Duodenal mucosa (tissue), 2 donors: ENCODE measurements at regions not wholly inside any gene's neighbourhood (a gene's known extent, or its start where the extent isn't known, plus 50 kb on each side); places are given as distances from the start of the nearest gene placed in this dataset.

Experiments used
- H3K27ac ChIP-seq: one replicate; pipeline ENCODE4 v1.7.0; 2013; ENCODE audit warnings: low read depth, low read length
- H3K27me3 ChIP-seq, 2 donors: one replicate each; pipeline ENCODE4 v1.7.0; 2013; ENCODE audit warnings: low read length in 2 of 2, control low read depth in 1 of 2; ENCODE audit not compliant: insufficient read depth in 2 of 2, control insufficient read depth in 1 of 2
- H3K36me3 ChIP-seq, 2 donors: one replicate each; pipeline ENCODE4 v1.7.0; 2013; ENCODE audit warnings: low read length in 2 of 2, control low read depth in 1 of 2; ENCODE audit not compliant: insufficient read depth in 2 of 2, control insufficient read depth in 1 of 2
- H3K4me1 ChIP-seq, 2 donors: one replicate each; pipeline ENCODE4 v1.7.0; 2013; ENCODE audit warnings: low read length in 2 of 2, control low read depth in 1 of 2; ENCODE audit not compliant: insufficient read depth in 2 of 2, control insufficient read depth in 1 of 2
- H3K4me3 ChIP-seq, 2 donors: one replicate each; pipeline ENCODE4 v1.7.0; 2013; ENCODE audit warnings: low read length in 2 of 2, low read depth in 1 of 2
- H3K9ac ChIP-seq, 2 donors: one replicate each; pipeline ENCODE4 v1.7.0; 2013; ENCODE audit warnings: low read length in 2 of 2, low read depth in 1 of 2
- H3K9me3 ChIP-seq, 2 donors: one replicate each; pipeline ENCODE4 v1.7.0; 2013; ENCODE audit warnings: low read length in 2 of 2, control low read depth in 1 of 2; ENCODE audit not compliant: control insufficient read depth in 1 of 2

DNA sequence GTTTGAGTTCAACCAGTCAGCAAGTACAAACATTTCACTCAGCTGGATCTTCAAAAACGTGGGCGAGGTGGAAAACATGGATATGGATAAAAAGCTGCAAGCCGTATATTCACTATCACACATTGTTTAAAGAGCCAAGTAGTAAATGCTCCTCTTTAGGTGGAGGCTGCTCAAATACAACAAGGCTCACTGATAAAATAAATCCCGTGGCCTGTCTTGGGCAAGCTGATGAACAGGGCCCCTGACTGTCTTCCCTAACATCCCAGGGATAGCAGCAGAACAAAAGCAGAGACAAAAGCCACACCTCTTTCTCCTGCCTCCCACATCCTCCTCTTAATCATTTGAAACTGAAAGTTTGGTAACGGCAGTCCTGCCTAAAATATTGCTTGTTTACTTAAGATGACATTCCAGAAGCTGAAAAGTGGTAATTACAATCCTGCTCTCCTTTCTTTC is 357.7 kb downstream of the TTLL7 start:
- H3K9me3 ChIP-seq: no peaks in the 10 kb centered on the region
- no peaks in the 10 kb centered on the region for H3K4me1 ChIP-seq
- no peak overlapping the region for H3K9ac ChIP-seq
- H3K36me3 ChIP-seq: no peaks in the 10 kb centered on the region
- no peaks in the 10 kb centered on the region for H3K27me3 ChIP-seq
- H3K4me3 ChIP-seq: no peak overlapping the region
- no peak overlapping the region for H3K27ac ChIP-seq

DNA sequence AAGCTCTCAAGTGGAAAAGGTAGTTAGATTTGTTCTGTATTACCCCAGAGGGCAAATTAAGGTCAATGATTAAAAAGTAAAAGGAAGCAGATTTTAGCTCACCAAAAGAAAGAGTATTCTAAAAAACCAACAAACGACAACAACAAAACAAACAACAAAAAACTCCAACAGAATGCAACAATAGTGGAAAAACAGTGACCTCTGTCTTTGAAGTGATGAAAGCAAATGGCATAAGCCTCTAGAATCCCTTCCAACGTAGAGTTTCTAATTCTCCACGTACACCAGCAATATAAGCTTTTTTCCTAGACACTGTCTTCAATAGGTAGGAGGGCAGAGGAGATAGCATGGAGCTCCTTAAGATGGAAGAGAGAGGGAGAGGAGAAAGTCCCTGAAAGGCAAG is 359.1 kb downstream of the TTLL7 start:
- no peaks in the 10 kb centered on the region for H3K9me3 ChIP-seq
- no peak overlapping the region for H3K27ac ChIP-seq
- H3K4me3 ChIP-seq: no peak overlapping the region
- no peak overlapping the region for H3K9ac ChIP-seq
- no peaks in the 10 kb centered on the region for H3K36me3 ChIP-seq
- H3K4me1 ChIP-seq: no peaks in the 10 kb centered on the region
- no peaks in the 10 kb centered on the region for H3K27me3 ChIP-seq

GRCh38 chr1:83637586-83637985 is 361.3 kb downstream of the TTLL7 start:
- no peak overlapping the region for H3K4me3 ChIP-seq
- H3K27ac ChIP-seq: no peak overlapping the region
- H3K27me3 ChIP-seq: no peaks in the 10 kb centered on the region
- H3K9me3 ChIP-seq: no peaks in the 10 kb centered on the region
- H3K36me3 ChIP-seq: no peaks in the 10 kb centered on the region
- H3K4me1 ChIP-seq: no peaks in the 10 kb centered on the region
- no peak overlapping the region for H3K9ac ChIP-seq

DNA sequence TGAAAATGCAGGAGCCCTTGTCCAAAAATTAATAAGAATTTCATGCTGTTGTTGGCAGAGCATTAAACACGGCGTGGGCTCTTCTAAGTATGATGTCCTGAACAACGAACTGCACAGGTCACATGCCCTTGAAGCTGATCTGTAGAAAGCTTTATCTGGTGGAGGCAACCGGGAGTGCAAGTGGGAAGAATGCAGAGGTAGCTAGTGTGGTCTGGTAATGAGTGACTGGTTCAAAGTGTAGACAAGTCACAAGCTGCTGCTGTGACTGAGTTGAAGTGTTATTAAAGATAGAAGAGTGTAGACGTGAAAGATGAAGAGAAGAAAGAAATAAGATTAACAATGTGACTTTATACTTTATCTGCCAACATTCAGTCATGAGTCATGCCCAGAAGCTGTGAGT is 361.9 kb downstream of the TTLL7 start:
- no peaks in the 10 kb centered on the region for H3K4me1 ChIP-seq

DNA sequence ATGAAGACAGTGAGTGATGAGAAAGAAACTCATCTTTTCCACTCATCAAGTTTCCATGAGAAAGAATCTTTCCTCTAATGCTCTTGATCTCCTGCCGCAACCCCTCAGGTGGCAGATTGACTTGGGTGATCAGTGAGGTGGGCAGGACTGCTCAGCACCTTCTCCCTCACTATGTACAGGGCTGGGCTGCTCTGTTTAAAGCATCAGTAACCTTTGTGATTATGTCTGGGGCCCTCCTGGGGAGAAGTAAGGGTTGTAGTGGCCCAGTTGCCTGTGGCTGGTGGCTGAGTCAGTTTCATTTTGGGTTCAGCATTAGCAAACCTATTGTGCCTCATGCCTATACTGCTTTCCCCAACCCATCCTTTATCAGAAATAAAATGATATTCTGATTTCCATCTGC is 366.0 kb downstream of the TTLL7 start:
- Histone ChIP-seq H3K9ac (no peak overlapping the region), H3K36me3 (no peaks in the 10 kb centered on the region), H3K4me3 (no peak overlapping the region), H3K4me1 (no peaks in the 10 kb centered on the region), H3K27me3 (no peaks in the 10 kb centered on the region), H3K27ac (no peak overlapping the region), H3K9me3 (no peaks in the 10 kb centered on the region)

More for the DNA sequence above, 361.9 kb downstream of the TTLL7 start:
- Histone ChIP-seq H3K4me3 (no peak overlapping the region), H3K9ac (no peak overlapping the region), H3K27ac (no peak overlapping the region), H3K27me3 (no peaks in the 10 kb centered on the region), H3K36me3 (no peaks in the 10 kb centered on the region), H3K9me3 (no peaks in the 10 kb centered on the region)

GRCh38 chr1:83631851-83632250 is 367.1 kb downstream of the TTLL7 start:
- Histone ChIP-seq H3K27me3 (no peaks in the 10 kb centered on the region), H3K4me3 (no peak overlapping the region), H3K9me3 (no peaks in the 10 kb centered on the region), H3K9ac (no peak overlapping the region), H3K27ac (no peak overlapping the region), H3K36me3 (no peaks in the 10 kb centered on the region), H3K4me1 (no peaks in the 10 kb centered on the region)

GRCh38 chr1:83627045-83627444 is 371.9 kb downstream of the TTLL7 start:
- H3K27me3 ChIP-seq: no peaks in the 10 kb centered on the region
- no peaks in the 10 kb centered on the region for H3K36me3 ChIP-seq
- H3K4me3 ChIP-seq: no peak overlapping the region
- H3K27ac ChIP-seq: no peak overlapping the region
- no peak overlapping the region for H3K9ac ChIP-seq
- H3K9me3 ChIP-seq: no peaks in the 10 kb centered on the region
- no peaks in the 10 kb centered on the region for H3K4me1 ChIP-seq

- no peak overlapping the region for H3K9ac ChIP-seq
- no peaks in the 10 kb centered on the region for H3K27me3 ChIP-seq
- H3K27ac ChIP-seq: no peak overlapping the region
- no peaks in the 10 kb centered on the region for H3K36me3 ChIP-seq
- H3K4me3 ChIP-seq: no peak overlapping the region
- H3K9me3 ChIP-seq: no peaks in the 10 kb centered on the region
- no peaks in the 10 kb centered on the region for H3K4me1 ChIP-seq
Observed at GRCh38 chr1:83626603-83627002, 372.3 kb downstream of the TTLL7 start.

DNA sequence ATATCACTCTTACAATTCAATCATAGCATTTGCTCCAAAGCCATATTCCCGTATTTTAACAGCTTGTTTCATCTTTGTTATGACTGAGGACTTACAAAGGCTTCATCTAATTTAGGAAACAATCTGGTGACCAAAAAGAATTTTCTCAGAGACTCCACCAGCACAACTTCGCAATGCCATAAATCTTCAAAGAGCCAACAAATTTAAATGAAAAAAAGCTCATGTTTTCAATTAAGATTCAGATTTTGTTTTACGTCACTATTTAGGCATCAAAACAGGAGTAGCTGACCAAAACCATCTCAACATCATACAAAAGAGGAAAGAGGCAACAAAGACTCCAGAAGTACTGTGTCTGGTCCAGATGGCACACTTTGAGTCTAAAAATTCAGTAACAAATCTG is 373.3 kb downstream of the TTLL7 start:
- no peaks in the 10 kb centered on the region for H3K27me3 ChIP-seq
- no peak overlapping the region for H3K4me3 ChIP-seq
- no peak overlapping the region for H3K9ac ChIP-seq
- H3K36me3 ChIP-seq: no peaks in the 10 kb centered on the region
- H3K9me3 ChIP-seq: peaks cover 0 to 2% of the 10 kb centered on the region in 2 donors
- H3K27ac ChIP-seq: no peak overlapping the region
- H3K4me1 ChIP-seq: no peaks in the 10 kb centered on the region

GRCh38 chr1:83620016-83620415 is 378.9 kb downstream of the TTLL7 start:
- no peak overlapping the region for H3K9ac ChIP-seq
- peaks cover 0 to 2% of the 10 kb centered on the region in 2 donors for H3K9me3 ChIP-seq
- H3K27ac ChIP-seq: no peak overlapping the region
- no peaks in the 10 kb centered on the region for H3K27me3 ChIP-seq
- H3K36me3 ChIP-seq: no peaks in the 10 kb centered on the region
- H3K4me1 ChIP-seq: no peaks in the 10 kb centered on the region
- H3K4me3 ChIP-seq: no peak overlapping the region
